SK-N-DZ (cell line): ENCODE measurements at regions not wholly inside any gene's neighbourhood (a gene's known extent, or its start where the extent isn't known, plus 50 kb on each side); places are given as distances from the start of the nearest gene placed in this dataset.
A peak's percentile ranks its signal among the peaks of the same experiment; 100 is the strongest.

ENCODE experiments used
- DNase-seq: peaks from one replicate; pipeline ENCODE4 v3.0.0-alpha.2; 2015; ENCODE audit warnings: low spot score

- DNase-seq = no peak
Observed at GRCh38 chr16:54577651-54578128, 291.1 kb upstream of the IRX3 start.

DNA sequence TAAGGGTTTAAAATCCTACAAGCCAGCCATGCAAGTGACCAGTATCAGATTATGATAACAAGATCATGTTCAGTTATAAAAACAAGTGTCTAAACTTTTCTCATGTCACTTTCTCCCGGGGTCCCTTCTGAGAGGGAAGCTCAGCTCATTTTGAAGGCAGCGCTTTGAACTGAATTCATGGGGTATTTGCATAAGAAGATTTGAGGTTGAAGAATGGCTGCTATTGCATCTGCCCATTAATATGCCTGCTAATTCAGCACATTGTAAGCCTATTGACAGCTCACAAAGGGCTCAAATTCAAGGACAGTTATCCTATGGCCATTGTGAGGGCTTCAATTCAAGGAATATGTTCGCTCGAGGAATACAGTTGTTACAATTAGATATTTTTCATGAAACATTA is 290.2 kb upstream of the IRX3 start:
- DNase-seq = no peak

- no peak for DNase-seq
Observed at GRCh38 chr16:54568906-54569807, 282.6 kb upstream of the IRX3 start.

- DNase-seq = no peak
Observed at GRCh38 chr16:54564841-54565240, 278.3 kb upstream of the IRX3 start.

GRCh38 chr16:54554581-54554980 is 268.0 kb upstream of the IRX3 start:
- DNase-seq = no peak

- DNase-seq = no peak
Observed at GRCh38 chr16:54548281-54548680, 261.7 kb upstream of the IRX3 start.

- no peak for DNase-seq
Observed at GRCh38 chr16:54547052-54547451, 260.5 kb upstream of the IRX3 start.

GRCh38 chr16:54546521-54546920 is 259.9 kb upstream of the IRX3 start:
- no peak for DNase-seq

- DNase-seq = no peak
Observed at GRCh38 chr16:54545854-54546511, 259.4 kb upstream of the IRX3 start.

- DNase-seq = no peak
Observed at GRCh38 chr16:54544553-54545180, 258.1 kb upstream of the IRX3 start.

DNA sequence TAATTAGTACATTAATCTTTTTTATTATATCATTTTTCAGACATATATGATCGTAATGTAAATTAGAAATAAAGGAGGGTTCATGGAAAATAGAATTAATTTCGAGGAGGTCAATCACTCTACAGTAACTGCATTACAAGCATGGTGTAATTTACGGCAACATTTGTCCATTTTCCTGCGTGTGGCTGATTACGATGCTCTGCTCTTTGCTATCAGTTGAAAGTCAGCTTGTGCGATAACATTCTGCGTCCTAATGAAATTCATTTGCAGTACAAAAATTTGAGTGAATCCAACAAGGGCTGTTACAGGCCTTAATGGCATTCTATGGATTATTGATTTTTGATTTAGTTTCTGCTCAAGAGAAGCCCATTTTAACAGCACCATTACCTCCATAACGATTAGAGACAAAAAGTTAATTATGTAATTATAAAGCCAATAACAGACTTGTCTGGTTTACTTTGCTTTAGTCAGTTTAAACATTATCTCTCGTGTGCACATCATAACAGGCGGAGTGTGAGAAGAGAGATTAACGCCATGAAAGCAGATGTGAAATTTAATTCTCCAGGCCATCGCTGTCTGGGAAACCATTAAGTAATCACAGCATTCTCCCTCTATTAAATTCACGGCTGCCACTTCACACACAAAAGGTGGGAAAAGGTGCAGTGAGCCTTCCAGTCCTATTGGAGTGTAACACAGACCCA is 256.4 kb upstream of the IRX3 start:
- peak; percentile 39 for DNase-seq

GRCh38 chr16:54540525-54541180 is 254.1 kb upstream of the IRX3 start:
- no peak for DNase-seq

DNA sequence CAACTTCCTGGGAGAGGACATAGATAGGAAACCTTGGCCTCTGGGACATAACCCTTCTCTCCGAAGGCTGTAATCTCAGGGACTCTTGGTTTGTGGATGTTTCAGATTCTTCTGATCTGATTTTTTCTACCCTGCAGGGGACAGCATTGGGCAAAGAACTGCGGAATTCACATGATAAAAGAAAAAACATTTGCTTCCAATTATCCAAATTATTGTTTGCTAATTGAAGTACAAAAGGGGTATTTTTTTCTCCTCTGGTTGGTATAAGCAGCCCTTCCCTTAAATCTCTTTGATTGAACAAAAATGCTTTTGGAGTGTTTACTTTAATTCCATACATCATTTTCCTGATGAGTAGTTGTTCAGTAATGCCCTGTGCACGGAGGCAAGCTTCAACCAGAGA is 251.7 kb upstream of the IRX3 start:
- no peak for DNase-seq

GRCh38 chr16:54533856-54534490 is 247.4 kb upstream of the IRX3 start:
- DNase-seq = no peak

GRCh38 chr16:54526916-54527315 is 240.3 kb upstream of the IRX3 start:
- no peak for DNase-seq

- DNase-seq = no peak
Observed at GRCh38 chr16:54526087-54526486, 239.5 kb upstream of the IRX3 start.

GRCh38 chr16:54525104-54525503 is 238.5 kb upstream of the IRX3 start:
- DNase-seq = no peak

GRCh38 chr16:54522584-54522983 is 236.0 kb upstream of the IRX3 start:
- DNase-seq = no peak

- DNase-seq = no peak
Observed at GRCh38 chr16:54521327-54521726, 234.7 kb upstream of the IRX3 start.

GRCh38 chr16:54519161-54519695 is 232.6 kb upstream of the IRX3 start:
- no peak for DNase-seq
